GM19043 (cell line): ENCODE measurements at regions not wholly inside any gene's neighbourhood (a gene's known extent, or its start where the extent isn't known, plus 50 kb on each side); places are given as distances from the start of the nearest gene placed in this dataset.
"Not testable (repeated sequence)": the region's sequence is repeated elsewhere in the genome, so short reads cannot be mapped to it uniquely, and the experiment has no call there.

Experiments used
- ATAC-seq: cut with Tn5 transposase; IDR thresholded peaks from one replicate; pipeline ENCODE4 v1.9.1; 2021; ENCODE audit warnings: low read depth; ENCODE audit not compliant: unreplicated experiment

- ATAC-seq = peak; percentile 39
Observed at GRCh38 chr1:146297781-146298574, 69.2 kb upstream of the NOTCH2NLA start.

GRCh38 chr1:146292940-146293936, 64.4 kb upstream of the NOTCH2NLA start:
- not testable (repeated sequence) for ATAC-seq

- not testable (repeated sequence) for ATAC-seq
Observed at GRCh38 chr1:146292424-146292823, 63.6 kb upstream of the NOTCH2NLA start.

- not testable (repeated sequence) for ATAC-seq
Observed at GRCh38 chr1:146287881-146288280, 59.1 kb upstream of the NOTCH2NLA start.

- ATAC-seq = not testable (repeated sequence)
Observed at GRCh38 chr1:146284760-146285159, 55.9 kb upstream of the NOTCH2NLA start.

- not testable (repeated sequence) for ATAC-seq
Observed at GRCh38 chr1:146283527-146283880, 54.7 kb upstream of the NOTCH2NLA start.

GRCh38 chr1:146282807-146283526, 54.1 kb upstream of the NOTCH2NLA start:
- ATAC-seq = peak; percentile 78

- not testable (repeated sequence) for ATAC-seq
Observed at GRCh38 chr1:146281522-146281921, 52.7 kb upstream of the NOTCH2NLA start.

- not testable (repeated sequence) for ATAC-seq
Observed at GRCh38 chr1:146278758-146279157, 49.9 kb upstream of the NOTCH2NLA start.
